Large intestine (tissue), 3 donors: ENCODE measurements at regions not wholly inside any gene's neighbourhood (a gene's known extent, or its start where the extent isn't known, plus 50 kb on each side); places are given as distances from the start of the nearest gene placed in this dataset.
"Not testable (repeated sequence)": the region's sequence is repeated elsewhere in the genome, so short reads cannot be mapped to it uniquely, and the experiment has no call there.

Source experiments
- DNase-seq, 2 donors: peaks; one replicate each; pipeline versions ENCODE4 v3.0.0 to v3.0.0-alpha.2; 2013
- H3K27ac ChIP-seq: one replicate; pipeline ENCODE4 v1.5.1; 2013; ENCODE audit warnings: low read length
- H3K27me3 ChIP-seq: 2 replicates; pipeline ENCODE4 v1.6.1; 2013; ENCODE audit warnings: low read length; ENCODE audit not compliant: control insufficient read depth, insufficient read depth
- H3K36me3 ChIP-seq: 2 replicates; pipeline ENCODE4 v1.6.1; 2013; ENCODE audit warnings: low read length; ENCODE audit not compliant: control insufficient read depth, insufficient read depth
- H3K4me1 ChIP-seq: one replicate; pipeline ENCODE4 v1.6.1; 2013; ENCODE audit warnings: low read length; ENCODE audit not compliant: control insufficient read depth, insufficient read depth
- H3K4me3 ChIP-seq: one replicate; pipeline ENCODE4 v1.5.1; 2013; ENCODE audit warnings: low read length
- H3K9me3 ChIP-seq: one replicate; pipeline ENCODE4 v1.6.1; 2013; ENCODE audit warnings: mild to moderate bottlenecking, low read depth, low read length, moderate library complexity; ENCODE audit not compliant: control insufficient read depth
- WGBS: methylation state at CpG from one replicate; pipeline ENCODE4 v1.1.5; 2013; ENCODE audit warnings: low lambda C conversion rate; ENCODE audit not compliant: insufficient coverage; 5-methylcytosine and 5-hydroxymethylcytosine counted together

DNA sequence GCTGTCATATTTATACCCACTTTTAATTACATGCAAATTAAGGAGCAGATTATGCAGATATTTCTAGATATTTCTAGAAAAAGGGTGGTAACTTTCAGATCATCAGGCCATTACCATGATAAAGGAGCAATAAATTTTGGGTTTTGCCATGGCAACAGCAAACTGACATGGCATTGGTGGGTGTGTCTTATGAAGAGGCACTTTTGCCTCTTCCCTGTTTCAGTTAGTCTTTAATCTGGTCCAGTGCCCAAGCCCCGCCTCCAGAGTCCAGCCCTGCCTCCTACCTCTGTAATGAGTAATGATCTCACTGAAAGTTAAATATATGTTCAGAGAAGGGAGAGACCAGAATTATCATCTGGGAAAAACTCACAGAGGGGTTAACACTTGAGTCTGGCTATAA is 124.8 kb downstream of the SCG2 start:
- Histone ChIP-seq H3K9me3 (no peaks in the 10 kb centered on the region), H3K27ac (no peak overlapping the region), H3K36me3 (no peaks in the 10 kb centered on the region), H3K27me3 (no peaks in the 10 kb centered on the region), H3K4me3 (no peak overlapping the region), H3K4me1 (no peaks in the 10 kb centered on the region)
- no CpG with 5 or more reads among the region's 1 CpG for WGBS
- DNase-seq: no peak

DNA sequence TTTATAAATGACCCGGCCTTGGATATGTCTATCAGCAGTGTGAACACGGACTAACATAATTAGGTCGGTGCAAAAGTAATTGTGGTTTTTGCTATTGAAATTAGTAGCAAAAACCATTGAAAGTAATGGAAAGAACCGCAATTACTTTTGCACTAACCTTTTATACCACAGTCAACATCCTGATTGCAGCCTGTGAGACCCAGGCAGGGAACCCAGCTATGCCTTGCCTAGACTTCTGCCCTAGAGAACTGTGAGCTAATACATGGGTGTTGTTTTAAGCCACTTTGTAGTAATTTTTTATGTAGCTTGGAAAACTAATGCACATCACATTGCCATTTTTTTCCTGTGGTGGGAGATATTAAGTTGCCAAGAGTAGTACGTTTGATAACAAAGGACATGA is 120.7 kb downstream of the SCG2 start:
- Histone ChIP-seq H3K36me3 (no peaks in the 10 kb centered on the region), H3K4me3 (no peak overlapping the region), H3K27me3 (no peaks in the 10 kb centered on the region), H3K27ac (no peak overlapping the region), H3K4me1 (no peaks in the 10 kb centered on the region), H3K9me3 (no peaks in the 10 kb centered on the region)
- 100% methylated on average over 3 of the region's 5 CpGs for WGBS
- no peak for DNase-seq

- H3K27ac ChIP-seq: no peak overlapping the region
- H3K27me3 ChIP-seq: no peaks in the 10 kb centered on the region
These were observed 115.4 kb downstream of the SCG2 start for GRCh38 chr2:223486751-223487150.

DNA sequence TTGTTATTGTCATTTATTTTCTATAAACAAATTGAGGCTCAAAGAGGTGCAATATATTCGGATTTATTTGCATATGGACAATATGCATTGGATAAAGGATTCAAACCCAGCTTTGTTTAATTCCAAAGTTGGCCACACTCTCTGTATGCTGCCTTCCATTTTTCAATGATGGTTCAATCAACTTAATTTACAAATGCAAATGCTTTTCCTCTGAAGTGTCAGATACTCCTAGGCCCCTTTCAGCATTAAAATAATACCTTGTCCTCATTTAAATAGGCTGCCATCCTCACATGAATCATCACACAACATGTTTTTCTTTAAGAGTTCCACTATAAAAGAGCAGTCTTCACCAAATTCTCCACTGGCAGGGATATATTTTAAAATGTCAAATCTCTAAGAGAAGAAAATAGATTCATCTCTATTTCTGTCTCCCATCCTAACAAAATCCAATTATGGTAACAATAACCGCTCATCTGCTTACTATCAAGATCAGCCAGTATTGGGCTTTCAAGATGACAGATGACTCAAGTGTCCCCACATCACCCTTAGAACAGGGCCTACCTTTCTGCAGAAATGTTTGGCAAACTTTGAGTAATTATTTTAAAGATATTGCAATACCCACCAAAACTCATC is 114.8 kb downstream of the SCG2 start:
- Histone ChIP-seq H3K36me3 (no peaks in the 10 kb centered on the region), H3K9me3 (no peaks in the 10 kb centered on the region), H3K27ac (no peak overlapping the region), H3K4me1 (no peaks in the 10 kb centered on the region), H3K4me3 (no peak overlapping the region), H3K27me3 (no peaks in the 10 kb centered on the region)
- DNase-seq: no peak
- 64% methylated on average over 2 of the region's 2 CpGs for WGBS

More at GRCh38 chr2:223486751-223487150, 115.4 kb downstream of the SCG2 start:
- H3K4me3 ChIP-seq: no peak overlapping the region
- H3K9me3 ChIP-seq: no peaks in the 10 kb centered on the region
- H3K4me1 ChIP-seq: no peaks in the 10 kb centered on the region
- no peaks in the 10 kb centered on the region for H3K36me3 ChIP-seq
- no peak for DNase-seq

DNA sequence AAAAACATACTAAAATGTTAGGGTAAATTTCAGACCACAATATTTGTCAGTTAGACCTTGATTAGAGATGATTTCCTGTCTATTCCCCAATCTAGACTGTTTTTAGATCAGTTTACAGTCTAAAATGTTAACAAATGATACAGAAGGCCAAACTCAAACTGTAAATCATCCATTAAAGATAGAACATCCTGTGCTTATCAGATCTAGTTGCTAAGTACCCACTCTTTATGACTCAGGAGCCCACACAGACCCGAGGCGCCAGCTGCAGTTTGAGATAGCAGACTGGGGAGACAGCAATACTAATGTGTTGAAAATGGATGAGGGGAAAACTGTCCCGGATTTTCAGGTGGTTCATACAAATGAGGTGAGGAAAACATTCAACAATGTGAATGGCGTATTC is 113.3 kb downstream of the SCG2 start:
- Histone ChIP-seq H3K27me3 (no peaks in the 10 kb centered on the region), H3K4me1 (no peaks in the 10 kb centered on the region), H3K27ac (no peak overlapping the region), H3K36me3 (no peaks in the 10 kb centered on the region), H3K4me3 (no peak overlapping the region), H3K9me3 (no peaks in the 10 kb centered on the region)
- 43% methylated on average over 1 of the region's 4 CpGs for WGBS
- no peak for DNase-seq

- no peak overlapping the region for H3K27ac ChIP-seq
- H3K4me1 ChIP-seq: no peaks in the 10 kb centered on the region
- H3K36me3 ChIP-seq: no peaks in the 10 kb centered on the region
- 80% methylated on average over 1 of the region's 2 CpGs for WGBS
- no peak overlapping the region for H3K4me3 ChIP-seq
- H3K27me3 ChIP-seq: no peaks in the 10 kb centered on the region
- DNase-seq: no peak
- H3K9me3 ChIP-seq: no peaks in the 10 kb centered on the region
These were observed 107.7 kb downstream of the SCG2 start for GRCh38 chr2:223494496-223494895.

GRCh38 chr2:223494942-223495341 is 107.2 kb downstream of the SCG2 start:
- Histone ChIP-seq H3K4me3 (no peak overlapping the region), H3K27ac (no peak overlapping the region), H3K9me3 (no peaks in the 10 kb centered on the region), H3K27me3 (no peaks in the 10 kb centered on the region), H3K36me3 (no peaks in the 10 kb centered on the region), H3K4me1 (no peaks in the 10 kb centered on the region)
- 100% methylated on average over 1 of the region's 2 CpGs for WGBS
- DNase-seq: no peak

- WGBS: 100% methylated on average over 1 of the region's 2 CpGs
- not testable (repeated sequence) for H3K4me1 ChIP-seq, H3K27ac ChIP-seq, H3K36me3 ChIP-seq, H3K4me3 ChIP-seq, DNase-seq, H3K9me3 ChIP-seq, H3K27me3 ChIP-seq
These were observed 105.3 kb downstream of the SCG2 start for GRCh38 chr2:223496853-223497252.

DNA sequence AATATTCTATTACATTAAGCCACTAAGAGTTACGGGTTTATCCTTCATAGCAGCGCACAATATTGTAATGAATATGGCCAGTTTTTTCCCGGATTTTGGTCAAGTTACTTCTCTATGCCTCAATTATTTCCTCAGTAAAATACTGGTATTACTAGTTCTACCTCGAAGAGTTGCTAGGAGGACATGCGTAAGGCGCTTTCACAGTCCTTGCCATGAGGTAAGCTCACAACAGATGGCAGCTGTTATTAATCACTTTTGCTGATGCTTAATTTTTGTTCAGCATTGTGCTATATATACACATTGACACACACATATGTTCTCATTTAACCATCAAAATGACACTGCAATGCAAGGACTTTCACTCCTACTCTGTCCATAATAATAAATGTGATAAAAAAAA is 101.5 kb downstream of the SCG2 start:
- no peak for DNase-seq
- no peaks in the 10 kb centered on the region for H3K4me1 ChIP-seq
- 93% methylated on average over 3 of the region's 6 CpGs for WGBS

DNA sequence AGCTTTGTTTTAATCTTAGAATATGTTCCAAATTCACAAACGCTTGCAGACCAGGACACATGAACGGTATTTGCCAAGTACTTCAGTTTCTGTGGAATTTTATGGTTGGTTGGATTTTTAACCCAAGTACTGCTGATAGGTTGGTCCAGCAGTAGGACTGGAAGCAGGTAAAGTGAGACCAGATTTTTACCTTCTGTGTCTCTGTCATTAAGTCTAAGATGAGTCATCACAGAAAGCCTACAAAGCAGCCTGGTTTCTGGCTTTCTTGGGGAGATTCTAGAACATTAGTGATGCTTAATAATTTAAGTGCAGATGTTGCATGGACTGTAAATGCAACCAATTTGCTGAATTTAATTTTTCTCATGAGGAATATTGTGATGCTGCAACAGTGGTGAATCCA is 100.5 kb downstream of the SCG2 start:
- no peak overlapping the region for H3K4me3 ChIP-seq
- no peaks in the 10 kb centered on the region for H3K36me3 ChIP-seq
- no peaks in the 10 kb centered on the region for H3K27me3 ChIP-seq
- no CpG with 5 or more reads among the region's 2 CpGs for WGBS
- no peak for DNase-seq
- H3K9me3 ChIP-seq: no peaks in the 10 kb centered on the region
- no peaks in the 10 kb centered on the region for H3K4me1 ChIP-seq
- no peak overlapping the region for H3K27ac ChIP-seq

More for the DNA sequence above, 101.5 kb downstream of the SCG2 start:
- Histone ChIP-seq H3K36me3 (no peaks in the 10 kb centered on the region), H3K27me3 (no peaks in the 10 kb centered on the region), H3K9me3 (no peaks in the 10 kb centered on the region), H3K27ac (no peak overlapping the region), H3K4me3 (no peak overlapping the region)

- H3K36me3 ChIP-seq: no peaks in the 10 kb centered on the region
- 80% methylated on average over 1 of the region's 3 CpGs for WGBS
- H3K9me3 ChIP-seq: no peaks in the 10 kb centered on the region
- H3K27me3 ChIP-seq: no peaks in the 10 kb centered on the region
- no peak overlapping the region for H3K27ac ChIP-seq
- no peak overlapping the region for H3K4me3 ChIP-seq
- no peaks in the 10 kb centered on the region for H3K4me1 ChIP-seq
- no peak for DNase-seq
These were observed 98.4 kb downstream of the SCG2 start for GRCh38 chr2:223503746-223504145.
